Kidney (tissue), 13 donors: ENCODE measurements at regions not wholly inside any gene's neighbourhood (a gene's known extent, or its start where the extent isn't known, plus 50 kb on each side); places are given as distances from the start of the nearest gene placed in this dataset.
A peak's percentile ranks its signal among the peaks of the same experiment; 100 is the strongest.

ENCODE experiments used
- DNase-seq, 5 donors: peaks; one replicate each; pipeline ENCODE4 v3.0.0-alpha.2; 2013 to 2020
- FAIRE-seq: peaks from 2 replicates; lab custom pipeline; 2012; peaks lifted over from hg19 to GRCh38; lab: Jason Lieb, UNC
- H3K27ac ChIP-seq, 2 donors: one replicate each; pipeline ENCODE4 v1.7.0; 2013; ENCODE audit warnings: low read depth in 2 of 2, low read length in 2 of 2, inconsistent platforms in 1 of 2
- H3K27me3 ChIP-seq: one replicate; pipeline ENCODE4 v1.7.1; 2013; ENCODE audit warnings: low read length, inconsistent platforms; ENCODE audit not compliant: control insufficient read depth, insufficient read depth
- H3K36me3 ChIP-seq, 3 donors: one replicate each; pipeline versions ENCODE4 v1.7.0 to v1.7.1; 2013; ENCODE audit warnings: low read length in 3 of 3, control low read depth in 1 of 3, inconsistent platforms in 1 of 3; ENCODE audit not compliant: insufficient read depth in 3 of 3, control insufficient read depth in 2 of 3
- H3K4me1 ChIP-seq, 3 donors: one replicate each; pipeline versions ENCODE4 v1.7.0 to v1.7.1; 2013; ENCODE audit warnings: low read length in 3 of 3, inconsistent platforms in 1 of 3, low read depth in 1 of 3; ENCODE audit not compliant: control insufficient read depth in 2 of 3, insufficient read depth in 2 of 3
- H3K4me3 ChIP-seq, 3 donors: one replicate each; pipeline versions ENCODE4 v1.7.0 to v1.8.1; 2013; ENCODE audit warnings: low read length in 3 of 3, control low read depth in 1 of 3, inconsistent platforms in 1 of 3
- H3K9ac ChIP-seq, 3 donors: one replicate each; pipeline versions ENCODE4 v1.7.0 to v1.7.1; 2013; ENCODE audit warnings: low read length in 3 of 3, control low read depth in 1 of 3, inconsistent platforms in 1 of 3
- H3K9me3 ChIP-seq, 3 donors: one replicate each; pipeline versions ENCODE4 v1.7.0 to v1.7.1; 2013; ENCODE audit warnings: low read length in 3 of 3, control low read depth in 1 of 3, inconsistent platforms in 1 of 3; ENCODE audit not compliant: control insufficient read depth in 2 of 3, insufficient read depth in 1 of 3
- CTCF ChIP-seq: IDR thresholded peaks from 3 replicates; pipeline ENCODE4 v1.5.1; 2012; ENCODE audit warnings: mild to moderate bottlenecking, moderate library complexity, borderline replicate concordance; ENCODE audit not compliant: insufficient read depth; ENCODE audit errors: extremely low read depth
- intact Hi-C: fragments of 100-400 bp; cut with DNase I; formaldehyde crosslinking; loops from one replicate; pipeline ENCODE4 v1.11.1; 2022
- donor health status: control.
- donor health status: control.
- donor health status: control.
- donor health status: control.
- donor health status: control.
- donor health status: DM: yes; HTN: yes; CAD: no.
- donor health status: Normal renal cell carcinoma (clear cell type).

GRCh38 chr3:34832865-34833508 is 806.3 kb upstream of the ARPP21 start:
- Histone ChIP-seq H3K9me3 (peaks cover 0 to 2% (median 0%) of the 10 kb centered on the region in 3 donors), H3K4me1 (no peaks in the 10 kb centered on the region), H3K36me3 (no peaks in the 10 kb centered on the region), H3K27me3 (no peaks in the 10 kb centered on the region), H3K4me3 (no peak overlapping the region), H3K9ac (no peak overlapping the region), H3K27ac (no peak overlapping the region)
- intact Hi-C loops, result no loop called here
- FAIRE-seq (no peak), DNase-seq (no peak)
- no peak for TF ChIP-seq CTCF

DNA sequence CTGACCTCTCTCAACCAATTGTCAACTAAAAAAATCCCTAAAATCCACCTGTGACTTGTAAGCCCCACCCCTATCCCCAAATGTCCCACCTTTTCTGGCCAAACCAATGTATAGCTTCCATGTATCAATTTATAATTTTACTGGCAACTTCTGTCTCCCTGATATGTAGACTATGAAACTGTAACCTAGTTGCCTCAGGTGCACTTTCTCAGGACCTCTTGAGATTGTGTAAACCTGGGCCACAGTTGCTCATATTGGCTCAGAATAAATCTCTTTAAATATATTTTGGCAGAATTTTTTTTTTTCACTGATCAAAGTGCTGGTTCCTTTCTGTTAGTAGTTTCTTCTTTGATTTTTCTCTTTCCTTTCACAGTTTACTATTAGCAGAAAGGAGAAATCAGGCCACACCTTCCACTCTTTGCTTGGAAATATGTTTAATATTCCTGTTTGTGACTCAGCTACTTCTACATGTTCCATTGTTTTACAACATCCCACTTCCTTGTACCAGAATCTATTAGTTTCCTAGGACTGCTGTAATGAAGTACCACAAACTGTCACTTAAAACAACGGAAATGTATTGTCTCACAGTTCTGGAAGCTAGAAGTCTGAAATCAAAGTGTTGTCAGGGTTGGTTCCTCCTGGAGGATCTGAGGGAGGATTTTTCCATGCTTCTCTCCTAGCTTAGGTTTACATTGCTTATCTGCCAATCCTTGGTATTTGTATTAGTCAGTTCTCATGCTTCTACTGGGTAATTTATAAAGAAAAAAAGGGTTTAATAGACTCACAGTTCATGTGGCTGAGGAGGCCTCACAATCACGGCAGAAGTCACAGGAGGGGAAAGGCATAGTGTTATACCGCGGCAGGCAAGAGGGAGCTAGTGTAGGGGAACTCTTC is 801.2 kb upstream of the ARPP21 start:
- FAIRE-seq (no peak), DNase-seq (no peak)
- H3K4me3 ChIP-seq, result no peak overlapping the region
- H3K9ac ChIP-seq, result no peak overlapping the region
- no peaks in the 10 kb centered on the region for H3K9me3 ChIP-seq
- intact Hi-C loops, result no loop called here
- no peak for TF ChIP-seq CTCF
- no peaks in the 10 kb centered on the region for H3K4me1 ChIP-seq
- no peaks in the 10 kb centered on the region for H3K27me3 ChIP-seq
- H3K36me3 ChIP-seq, result no peaks in the 10 kb centered on the region
- H3K27ac ChIP-seq, result no peak overlapping the region

DNA sequence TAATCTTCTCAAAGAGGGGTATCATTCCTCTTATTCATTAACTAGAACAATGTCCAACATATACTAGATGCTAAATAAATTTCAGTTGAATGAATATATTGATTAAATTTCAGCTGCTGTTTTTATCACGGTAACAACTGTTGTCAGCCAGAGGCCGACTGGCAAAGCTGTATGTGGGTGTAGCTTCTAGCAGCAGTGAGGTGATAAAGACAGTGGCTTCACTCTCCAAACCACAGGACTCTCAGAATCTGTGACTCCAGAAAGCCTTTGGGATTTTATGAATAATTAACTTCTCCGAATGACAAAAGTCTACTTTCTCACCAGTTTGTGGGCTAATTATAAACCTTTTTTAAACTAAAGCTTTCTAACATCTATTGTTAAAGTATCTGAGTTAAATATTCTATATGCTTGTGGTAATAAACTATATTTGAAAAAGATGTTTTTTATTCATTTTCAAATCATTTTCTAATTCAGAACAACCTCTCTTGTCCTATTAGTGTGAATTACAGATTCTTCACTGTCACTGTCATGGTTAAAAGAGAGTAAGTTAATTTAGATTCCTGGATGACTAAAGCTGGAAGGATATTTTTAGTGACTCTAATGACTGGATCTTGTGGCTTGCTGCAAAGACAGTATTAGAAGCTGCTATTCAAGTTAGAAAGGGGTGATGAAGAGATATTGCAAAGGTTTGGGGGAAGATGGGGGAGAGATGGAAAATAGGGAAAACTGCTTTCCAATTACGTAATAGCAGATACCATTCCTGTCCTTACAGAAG is 796.4 kb upstream of the ARPP21 start:
- H3K27ac ChIP-seq, result no peak overlapping the region
- no peak for FAIRE-seq
- DNase-seq, result peak in 1 of 5 donors; percentile 21
- no peak overlapping the region for H3K9ac ChIP-seq
- no peaks in the 10 kb centered on the region for H3K4me1 ChIP-seq
- H3K36me3 ChIP-seq, result no peaks in the 10 kb centered on the region
- no peak overlapping the region for H3K4me3 ChIP-seq
- no peaks in the 10 kb centered on the region for H3K9me3 ChIP-seq
- intact Hi-C loops, result no loop called here
- H3K27me3 ChIP-seq, result no peaks in the 10 kb centered on the region
- no peak for TF ChIP-seq CTCF
